ENCODE measurements at regions not wholly inside any gene's neighbourhood (a gene's known extent, or its start where the extent isn't known, plus 50 kb on each side); places are given as distances from the start of the nearest gene placed in this dataset.
A peak's percentile ranks its signal among the peaks of the same experiment; 100 is the strongest.

DNA sequence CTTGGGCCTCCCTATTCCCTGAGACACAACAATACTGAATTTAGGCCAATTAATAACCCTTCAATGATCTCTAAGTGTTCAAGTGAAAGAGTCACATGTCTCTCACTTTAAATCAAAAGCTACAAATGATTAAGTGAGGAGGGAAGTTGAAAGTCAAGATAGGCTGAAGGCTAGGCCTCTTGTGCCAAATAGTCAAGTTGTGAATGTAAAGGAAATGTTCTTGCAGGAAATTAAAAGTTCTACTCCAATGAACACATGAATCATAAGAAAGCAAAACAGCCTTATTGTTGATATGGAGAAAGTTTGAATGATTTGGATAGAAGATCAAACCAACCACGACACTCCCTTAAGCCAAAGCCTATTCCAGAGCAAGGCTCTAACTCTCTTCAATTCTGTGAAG lies 286.9 kb downstream of the MEIS1 start:
- DNase-seq (ENCODE audit: low spot score) = no peak

DNA sequence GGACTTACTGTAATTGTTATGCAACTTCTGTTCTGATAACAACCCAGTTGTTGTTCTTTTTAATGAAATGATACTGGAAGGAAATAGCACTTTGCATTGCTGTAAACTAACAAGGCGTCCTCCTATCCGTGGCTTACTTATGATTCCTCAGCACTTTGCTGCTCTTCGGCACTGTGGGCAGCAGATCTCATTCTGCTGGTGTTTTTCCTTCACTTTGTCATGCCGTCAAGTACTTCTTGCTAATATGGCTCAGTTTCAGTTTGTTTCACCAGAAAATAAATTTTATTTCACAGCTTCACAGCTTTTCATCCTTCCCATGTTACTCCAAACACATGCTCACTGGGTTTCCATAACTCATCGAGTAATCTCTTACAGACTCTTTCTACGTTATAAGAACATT lies 289.3 kb downstream of the MEIS1 start:
- DNase-seq (ENCODE audit: low spot score) = no peak

GRCh38 chr2:66729416-66730330 lies 294.7 kb downstream of the MEIS1 start:
- DNase-seq (ENCODE audit: low spot score) = no peak

DNA sequence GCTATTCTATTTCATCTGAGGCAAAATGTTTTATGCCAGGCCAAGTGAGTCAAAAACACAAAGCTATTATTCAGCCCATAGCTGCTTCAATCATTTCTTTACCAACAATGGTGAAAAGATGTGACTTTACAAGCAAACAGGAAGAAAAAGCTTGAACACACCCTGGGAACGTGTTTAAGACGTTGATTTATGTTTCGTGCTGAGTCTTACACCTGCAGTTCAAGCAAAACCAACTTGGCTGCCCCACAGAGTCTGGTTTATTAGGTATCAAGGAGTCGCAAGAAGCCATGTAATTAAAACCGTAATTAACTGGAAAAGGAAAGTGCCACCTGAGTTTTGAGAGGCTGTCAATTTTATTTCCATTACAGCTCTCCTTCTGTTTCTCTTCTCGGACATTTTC lies 295.5 kb downstream of the MEIS1 start:
- no peak for DNase-seq (ENCODE audit: low spot score)

GRCh38 chr2:66733364-66733999 lies 298.6 kb downstream of the MEIS1 start:
- DNase-seq (ENCODE audit: low spot score) = no peak

DNA sequence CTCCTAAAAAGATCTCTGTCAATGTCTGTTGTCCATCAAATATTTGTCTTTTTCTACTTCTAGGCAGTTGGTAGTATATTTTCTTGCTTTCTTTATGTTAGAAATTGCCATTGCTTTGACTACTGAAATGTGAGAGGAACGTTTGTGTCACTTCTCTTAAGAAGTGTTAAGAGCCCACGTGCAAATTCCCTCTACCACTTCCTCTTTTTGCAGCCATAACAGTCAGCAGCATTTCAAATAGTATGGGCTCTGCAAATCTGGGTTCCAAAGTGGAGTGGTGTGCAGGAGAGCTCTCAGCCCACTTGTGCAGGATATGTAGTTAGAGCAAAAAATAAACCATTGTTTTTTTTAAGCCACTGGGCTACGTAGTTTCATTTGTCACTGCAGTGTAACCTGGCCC lies 314.0 kb downstream of the MEIS1 start:
- DNase-seq (ENCODE audit: low spot score) = no peak

GRCh38 chr2:66749566-66749965 lies 314.6 kb downstream of the MEIS1 start:
- DNase-seq (ENCODE audit: low spot score) = no peak

DNA sequence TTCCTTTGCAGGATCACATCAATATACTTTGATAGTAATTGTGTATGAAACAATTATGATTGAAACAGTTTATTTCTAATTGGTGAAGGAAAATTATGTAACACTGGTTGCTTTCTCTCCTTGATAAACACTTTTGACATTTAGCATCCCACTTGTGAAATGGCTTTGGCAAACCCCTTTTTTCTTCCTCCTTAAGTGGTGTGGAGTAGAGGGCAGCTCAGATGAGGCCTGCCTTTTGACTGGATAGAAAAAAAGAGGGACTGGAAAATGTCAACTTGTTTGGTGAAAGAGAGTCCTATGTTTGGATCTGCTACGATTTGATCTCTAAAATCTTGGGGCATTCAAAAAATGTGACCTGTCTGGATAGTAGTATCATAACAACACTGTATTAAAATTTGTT lies 318.3 kb downstream of the MEIS1 start:
- DNase-seq (ENCODE audit: low spot score) = no peak

- no peak for DNase-seq (ENCODE audit: low spot score)
These were observed 318.7 kb downstream of the MEIS1 start for GRCh38 chr2:66753660-66754059.

GRCh38 chr2:66755974-66756373 lies 321.0 kb downstream of the MEIS1 start:
- DNase-seq (ENCODE audit: low spot score) = no peak

- no peak for DNase-seq (ENCODE audit: low spot score)
These were observed 326.9 kb downstream of the MEIS1 start for GRCh38 chr2:66761826-66762225.

GRCh38 chr2:66762761-66763160 lies 327.8 kb downstream of the MEIS1 start:
- no peak for DNase-seq (ENCODE audit: low spot score)

GRCh38 chr2:66766582-66766981 lies 331.7 kb downstream of the MEIS1 start:
- DNase-seq (ENCODE audit: low spot score) = no peak

GRCh38 chr2:66771359-66771976 lies 336.5 kb downstream of the MEIS1 start:
- DNase-seq (ENCODE audit: low spot score) = no peak

GRCh38 chr2:66772618-66773017 lies 337.7 kb downstream of the MEIS1 start:
- no peak for DNase-seq (ENCODE audit: low spot score)

DNA sequence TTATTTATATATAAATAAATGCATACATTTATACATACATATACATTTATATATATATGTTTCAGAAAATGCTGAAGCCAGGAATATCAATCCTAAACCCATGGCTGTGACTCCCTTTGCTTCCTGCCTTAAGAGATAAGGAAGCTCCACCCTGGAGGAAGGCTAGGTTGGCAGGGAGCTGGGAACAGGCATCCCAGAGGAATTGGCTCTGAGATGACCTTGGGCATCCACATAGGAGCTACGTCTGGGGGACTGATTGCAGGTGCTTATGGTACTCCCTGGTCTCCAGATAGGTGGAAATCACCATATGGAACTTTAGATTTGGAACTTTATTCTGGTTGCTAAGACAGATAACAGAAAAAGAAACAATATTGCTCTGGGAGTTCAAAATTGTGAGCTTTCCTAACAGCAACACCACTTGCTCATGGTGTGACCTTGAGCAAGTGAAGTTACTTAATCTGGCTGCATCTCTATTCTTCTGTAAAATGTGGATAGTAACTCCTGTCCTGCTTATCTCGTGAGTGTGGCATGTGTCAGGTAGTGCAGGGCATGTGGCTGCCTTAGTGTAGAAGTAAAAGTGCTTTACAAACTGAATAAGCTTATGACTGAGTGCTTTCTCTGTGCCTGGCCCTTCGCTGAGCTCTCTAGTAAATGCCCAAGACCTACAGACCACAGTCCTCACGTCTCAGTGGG lies 341.0 kb downstream of the MEIS1 start:
- no peak for DNase-seq (ENCODE audit: low spot score)

DNA sequence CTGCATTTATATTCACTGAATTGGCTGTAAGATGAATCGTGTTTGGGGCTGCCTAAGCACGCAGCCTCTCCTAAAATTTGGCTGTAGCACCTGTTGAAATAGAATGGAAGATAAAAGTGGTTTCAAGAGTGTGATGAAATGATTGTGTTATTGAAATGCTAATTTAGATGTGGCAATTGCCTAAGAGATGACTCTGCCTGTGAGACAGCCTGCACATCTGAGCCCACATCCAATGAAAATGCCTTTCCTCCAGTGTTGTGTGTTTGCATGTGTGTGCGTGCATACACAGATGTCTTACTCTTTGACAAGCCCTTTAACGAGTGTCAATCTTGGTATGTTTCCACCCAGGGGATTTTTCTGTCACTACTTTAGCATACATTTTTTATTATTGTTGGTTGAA lies 346.9 kb downstream of the MEIS1 start:
- no peak for DNase-seq (ENCODE audit: low spot score)

GRCh38 chr2:66782780-66783361 lies 347.9 kb downstream of the MEIS1 start:
- no peak for DNase-seq (ENCODE audit: low spot score)

- no peak for DNase-seq (ENCODE audit: low spot score)
These were observed 354.8 kb downstream of the MEIS1 start for GRCh38 chr2:66789741-66790140.

DNA sequence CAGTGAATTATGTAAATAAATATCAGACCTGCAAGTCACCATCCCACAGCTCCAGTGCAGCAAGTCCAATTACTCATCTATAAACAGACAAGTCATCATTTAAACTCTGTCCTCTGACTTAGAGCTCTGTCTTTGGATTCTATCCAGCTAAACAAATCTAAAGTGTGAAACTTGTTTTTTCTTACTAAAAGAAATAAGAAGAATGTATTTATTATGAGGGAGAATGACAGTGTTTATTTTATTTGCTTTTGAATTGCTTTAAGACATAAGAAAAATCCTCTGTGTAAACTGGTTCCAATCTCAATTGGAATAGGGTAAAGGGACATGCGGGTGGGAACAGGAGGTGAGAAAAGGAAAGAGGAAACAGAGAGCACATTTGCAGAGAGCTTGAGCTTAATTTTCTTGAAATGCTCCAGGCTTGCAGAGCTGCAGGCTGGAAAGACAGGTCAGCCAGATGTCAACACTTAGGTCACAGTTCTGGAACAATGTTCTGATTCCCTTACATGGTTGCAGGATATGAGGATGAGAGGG lies 355.8 kb downstream of the MEIS1 start:
- peak; percentile 48 for DNase-seq (ENCODE audit: low spot score)

- DNase-seq (ENCODE audit: low spot score) = no peak
These were observed 359.1 kb downstream of the MEIS1 start for GRCh38 chr2:66794070-66794469.

DNA sequence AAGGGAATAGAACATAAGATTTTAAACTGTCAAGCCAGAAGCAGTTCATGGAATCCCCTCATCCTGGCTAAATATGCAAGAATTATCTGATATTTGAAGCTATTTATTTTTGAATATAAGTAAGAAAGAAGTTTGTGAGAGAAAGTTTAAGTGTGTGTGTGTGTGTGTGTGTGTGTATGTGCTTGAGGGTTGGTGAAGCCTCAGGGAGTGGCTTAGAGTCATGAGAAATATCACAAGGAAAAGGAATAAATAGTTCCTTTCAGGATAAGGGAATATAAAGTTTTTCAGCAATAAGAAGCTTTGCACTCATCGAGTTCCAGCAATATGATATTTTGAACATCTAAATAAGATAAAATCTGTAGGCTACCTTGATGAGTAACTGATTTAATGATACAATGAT lies 359.6 kb downstream of the MEIS1 start:
- DNase-seq (ENCODE audit: low spot score) = no peak

Measured in ureter (tissue), 1 donor.